GM23338 (cell line): ENCODE measurements at regions not wholly inside any gene's neighbourhood (a gene's known extent, or its start where the extent isn't known, plus 50 kb on each side); places are given as distances from the start of the nearest gene placed in this dataset.

Experiments used
- ATAC-seq: fragments of 200-7000 bp; cut with Tn5 transposase; 3 replicates; pipeline ENCODE4 v1.9.1; 2020
- DNase-seq: peaks from one replicate; pipeline ENCODE4 v3.0.0-alpha.2; 2015; ENCODE audit warnings: low spot score
- H2AFZ ChIP-seq: fragments of 200-600 bp; sonication (generic); 2 replicates; pipeline ENCODE4 v1.8.0; 2016; ENCODE audit warnings: antibody characterized with exemption, mild to moderate bottlenecking, moderate library complexity
- H3F3A ChIP-seq: fragments of 200-600 bp; sonication (generic); replicated peaks from 2 replicates; pipeline ENCODE4 v1.8.0; 2017; ENCODE audit warnings: antibody characterized with exemption, mixed run types, low read depth
- H3K27ac ChIP-seq: fragments of 200-600 bp; sonication (generic); 2 replicates; pipeline ENCODE4 v1.6.1; 2016; ENCODE audit warnings: low read depth
- H3K27me3 ChIP-seq: fragments of 200-600 bp; sonication (generic); 2 replicates; pipeline ENCODE4 v1.8.0; 2016; ENCODE audit warnings: mild to moderate bottlenecking, mixed run types, moderate library complexity; ENCODE audit not compliant: insufficient read depth
- H3K36me3 ChIP-seq: fragments of 200-600 bp; sonication (generic); 2 replicates; pipeline ENCODE4 v1.8.0; 2016; ENCODE audit warnings: mild to moderate bottlenecking; ENCODE audit not compliant: insufficient read depth
- H3K4me1 ChIP-seq: fragments of 200-600 bp; sonication (generic); 2 replicates; pipeline ENCODE4 v1.8.0; 2016; ENCODE audit warnings: mild to moderate bottlenecking, moderate library complexity; ENCODE audit not compliant: insufficient read depth
- H3K4me2 ChIP-seq: fragments of 200-600 bp; sonication (generic); 2 replicates; pipeline ENCODE4 v1.7.1; 2017; ENCODE audit warnings: mixed run types
- H3K4me3 ChIP-seq: fragments of 200-600 bp; sonication (generic); 2 replicates; pipeline ENCODE4 v1.6.1; 2016; ENCODE audit warnings: mixed run types
- H3K79me2 ChIP-seq: fragments of 200-600 bp; sonication (generic); replicated peaks from 2 replicates; pipeline ENCODE4 v1.8.0; 2017; ENCODE audit warnings: mild to moderate bottlenecking; ENCODE audit not compliant: insufficient read depth
- H3K9me2 ChIP-seq: fragments of 200-600 bp; sonication (generic); 2 replicates; pipeline ENCODE4 v1.8.0; 2017; ENCODE audit not compliant: insufficient read depth
- H4K20me1 ChIP-seq: fragments of 200-600 bp; sonication (generic); replicated peaks from 2 replicates; pipeline ENCODE4 v1.8.0; 2017; ENCODE audit warnings: mild to moderate bottlenecking; ENCODE audit not compliant: insufficient read depth
- H3K27ac Mint-ChIP-seq: 2 replicates; pipeline ENCODE4 v1.8.0; 2020; ENCODE audit warnings: inconsistent platforms, mild to moderate bottlenecking, moderate library complexity, mixed read lengths
- H3K27me3 Mint-ChIP-seq: 3 replicates; pipeline ENCODE4 v1.8.0; 2022; ENCODE audit warnings: low read depth, mild to moderate bottlenecking, moderate library complexity, mixed read lengths, inconsistent platforms; ENCODE audit not compliant: insufficient read depth, poor library complexity
- H3K36me3 Mint-ChIP-seq: 3 replicates; pipeline ENCODE4 v1.8.0; 2021; ENCODE audit warnings: low read depth, mild to moderate bottlenecking, inconsistent platforms, moderate library complexity, mixed read lengths
- H3K4me1 Mint-ChIP-seq: 3 replicates; pipeline ENCODE4 v1.8.0; 2020; ENCODE audit warnings: mild to moderate bottlenecking, inconsistent platforms, mixed read lengths
- H3K4me3 Mint-ChIP-seq: 3 replicates; pipeline ENCODE4 v1.8.0; 2021; ENCODE audit warnings: moderate library complexity, mild to moderate bottlenecking, inconsistent platforms, mixed read lengths
- H3K9me3 Mint-ChIP-seq: 3 replicates; pipeline ENCODE4 v1.8.0; 2020; ENCODE audit warnings: moderate library complexity, mild to moderate bottlenecking, inconsistent platforms, mixed read lengths
- CREB1 ChIP-seq: fragments of 250-450 bp; sonication (Bioruptor Pico); IDR thresholded peaks from 2 replicates; pipeline ENCODE4 v1.5.0; 2020; ENCODE audit warnings: low read depth, mild to moderate bottlenecking, moderate library complexity
- CTCF ChIP-seq, 2 experiments: fragments of 200-600 bp in 1 of 2; sonication (generic) in 1 of 2; conservative IDR thresholded peaks; 2 replicates each; pipeline versions ENCODE4 v1.5.1 to v1.6.1; 2016 to 2017; ENCODE audit warnings: antibody characterized with exemption in 2 of 2, low read depth in 2 of 2, mild to moderate bottlenecking in 2 of 2, moderate library complexity in 1 of 2
- EZH2 ChIP-seq: fragments of 200-600 bp; sonication (generic); IDR thresholded peaks from one replicate; pipeline ENCODE4 v1.8.0; 2017; ENCODE audit warnings: antibody characterized with exemption, mild to moderate bottlenecking, low read depth; ENCODE audit not compliant: unreplicated experiment
- EZH2phosphoT487 ChIP-seq: fragments of 200-600 bp; sonication (generic); IDR thresholded peaks from one replicate; pipeline ENCODE4 v1.8.1; 2018; ENCODE audit warnings: antibody characterized with exemption; ENCODE audit not compliant: unreplicated experiment
- JUNB ChIP-seq: IDR thresholded peaks from one replicate; pipeline ENCODE4 v1.6.1; 2016; ENCODE audit warnings: antibody characterized with exemption; ENCODE audit not compliant: unreplicated experiment
- NANOG ChIP-seq: IDR thresholded peaks from 2 replicates; pipeline ENCODE4 v1.6.1; 2016; ENCODE audit warnings: antibody characterized with exemption, borderline replicate concordance
- POLR2AphosphoS5 ChIP-seq: IDR thresholded peaks from 2 replicates; pipeline ENCODE4 v1.6.1; 2016; ENCODE audit warnings: antibody characterized with exemption, low read depth
- STAT1 ChIP-seq: IDR thresholded peaks from one replicate; pipeline ENCODE4 v1.6.1; 2016; ENCODE audit warnings: antibody characterized with exemption; ENCODE audit not compliant: unreplicated experiment
- ZNF114 ChIP-seq: fragments of 250-450 bp; sonication (Bioruptor Pico); IDR thresholded peaks from 2 replicates; pipeline ENCODE4 v1.5.0; 2020; ENCODE audit warnings: mild to moderate bottlenecking, moderate library complexity
- ZNF331 ChIP-seq: fragments of 250-450 bp; sonication (Bioruptor Pico); IDR thresholded peaks from 2 replicates; pipeline ENCODE4 v1.5.0; 2020; ENCODE audit warnings: low read depth, mild to moderate bottlenecking, moderate library complexity
- ZNF462 ChIP-seq: fragments of 250-450 bp; sonication (Bioruptor Pico); IDR thresholded peaks from 2 replicates; pipeline ENCODE4 v1.5.0; 2020; ENCODE audit warnings: mild to moderate bottlenecking, moderate library complexity
- TF ChIP-seq, protein P1 (sequence below): IDR thresholded peaks from 2 replicates; pipeline ENCODE4 v1.6.1; 2016; ENCODE audit warnings: antibody characterized with exemption
- TF ChIP-seq, protein P2 (sequence below): IDR thresholded peaks from one replicate; pipeline ENCODE4 v1.6.1; 2018; ENCODE audit warnings: antibody characterized with exemption; ENCODE audit not compliant: unreplicated experiment

DNA sequence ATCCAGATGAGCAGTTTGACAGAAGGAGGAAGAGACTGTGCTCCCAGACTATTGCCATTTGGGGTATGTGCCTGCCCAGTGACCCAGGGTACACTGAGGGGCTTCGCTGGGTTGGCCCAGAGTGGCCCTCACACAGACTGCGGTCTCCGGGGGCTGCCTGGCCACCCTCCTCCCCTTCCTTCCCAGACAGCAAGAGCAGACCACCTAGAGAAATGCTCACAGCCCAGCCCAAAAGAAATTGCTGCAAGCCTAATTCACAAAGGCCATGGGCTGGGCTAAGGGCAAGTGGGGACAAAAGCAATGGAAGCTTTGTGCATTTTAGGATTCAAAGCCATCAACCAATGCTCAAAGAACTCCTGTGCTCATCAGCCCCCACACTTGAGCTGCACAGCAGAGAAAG is 277.6 kb downstream of the CDC5L start:
- Histone ChIP-seq H2AFZ (no peak overlapping the region), H3K79me2 (no peaks in the 10 kb centered on the region), H4K20me1 (no peaks in the 10 kb centered on the region), H3K36me3 (no peaks in the 10 kb centered on the region), H3K4me1 (peaks cover 48% of the 10 kb centered on the region), H3K4me3 (no peak overlapping the region), H3K9me2 (peaks cover 13% of the 10 kb centered on the region), H3K27me3 (no peaks in the 10 kb centered on the region), H3K27ac (no peak overlapping the region), H3K4me2 (no peak overlapping the region), H3F3A (0 out of 2 replicates have a peak, but pooled peaks cover 3% of the 10 kb centered on the region)
- DNase-seq, result no peak
- TF ChIP-seq ZNF331 (CRISPR knock-in tag), result no peak
- TF ChIP-seq ZNF462 (CRISPR knock-in tag), result no peak
- no peak for TF ChIP-seq EZH2
- TF ChIP-seq CREB1 (CRISPR knock-in tag), result no peak
- no peak for TF ChIP-seq EZH2phosphoT487
- TF ChIP-seq POLR2AphosphoS5, result no peak
- no peak for TF ChIP-seq ZNF114
- TF ChIP-seq CTCF (conservative IDR thresholded peaks at IDR 0.05; ENCODE audit: low read depth in 2 of 2), result no peak
- no peak for TF ChIP-seq NANOG
- TF ChIP-seq STAT1, result no peak
- TF ChIP-seq, protein P1, sequence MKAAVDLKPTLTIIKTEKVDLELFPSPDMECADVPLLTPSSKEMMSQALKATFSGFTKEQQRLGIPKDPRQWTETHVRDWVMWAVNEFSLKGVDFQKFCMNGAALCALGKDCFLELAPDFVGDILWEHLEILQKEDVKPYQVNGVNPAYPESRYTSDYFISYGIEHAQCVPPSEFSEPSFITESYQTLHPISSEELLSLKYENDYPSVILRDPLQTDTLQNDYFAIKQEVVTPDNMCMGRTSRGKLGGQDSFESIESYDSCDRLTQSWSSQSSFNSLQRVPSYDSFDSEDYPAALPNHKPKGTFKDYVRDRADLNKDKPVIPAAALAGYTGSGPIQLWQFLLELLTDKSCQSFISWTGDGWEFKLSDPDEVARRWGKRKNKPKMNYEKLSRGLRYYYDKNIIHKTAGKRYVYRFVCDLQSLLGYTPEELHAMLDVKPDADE, result no peak
- TF ChIP-seq, protein P2, sequence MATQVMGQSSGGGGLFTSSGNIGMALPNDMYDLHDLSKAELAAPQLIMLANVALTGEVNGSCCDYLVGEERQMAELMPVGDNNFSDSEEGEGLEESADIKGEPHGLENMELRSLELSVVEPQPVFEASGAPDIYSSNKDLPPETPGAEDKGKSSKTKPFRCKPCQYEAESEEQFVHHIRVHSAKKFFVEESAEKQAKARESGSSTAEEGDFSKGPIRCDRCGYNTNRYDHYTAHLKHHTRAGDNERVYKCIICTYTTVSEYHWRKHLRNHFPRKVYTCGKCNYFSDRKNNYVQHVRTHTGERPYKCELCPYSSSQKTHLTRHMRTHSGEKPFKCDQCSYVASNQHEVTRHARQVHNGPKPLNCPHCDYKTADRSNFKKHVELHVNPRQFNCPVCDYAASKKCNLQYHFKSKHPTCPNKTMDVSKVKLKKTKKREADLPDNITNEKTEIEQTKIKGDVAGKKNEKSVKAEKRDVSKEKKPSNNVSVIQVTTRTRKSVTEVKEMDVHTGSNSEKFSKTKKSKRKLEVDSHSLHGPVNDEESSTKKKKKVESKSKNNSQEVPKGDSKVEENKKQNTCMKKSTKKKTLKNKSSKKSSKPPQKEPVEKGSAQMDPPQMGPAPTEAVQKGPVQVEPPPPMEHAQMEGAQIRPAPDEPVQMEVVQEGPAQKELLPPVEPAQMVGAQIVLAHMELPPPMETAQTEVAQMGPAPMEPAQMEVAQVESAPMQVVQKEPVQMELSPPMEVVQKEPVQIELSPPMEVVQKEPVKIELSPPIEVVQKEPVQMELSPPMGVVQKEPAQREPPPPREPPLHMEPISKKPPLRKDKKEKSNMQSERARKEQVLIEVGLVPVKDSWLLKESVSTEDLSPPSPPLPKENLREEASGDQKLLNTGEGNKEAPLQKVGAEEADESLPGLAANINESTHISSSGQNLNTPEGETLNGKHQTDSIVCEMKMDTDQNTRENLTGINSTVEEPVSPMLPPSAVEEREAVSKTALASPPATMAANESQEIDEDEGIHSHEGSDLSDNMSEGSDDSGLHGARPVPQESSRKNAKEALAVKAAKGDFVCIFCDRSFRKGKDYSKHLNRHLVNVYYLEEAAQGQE, result no peak
- no peak for TF ChIP-seq JUNB
- peaks cover 19% of the 10 kb centered on the region for H3K27me3 Mint-ChIP-seq
- peak overlapping the region; percentile 91 for H3K27ac Mint-ChIP-seq
- peaks cover 78% of the 10 kb centered on the region for H3K4me1 Mint-ChIP-seq
- H3K4me3 Mint-ChIP-seq, result no peak overlapping the region
- ATAC-seq, result no peak
- H3K36me3 Mint-ChIP-seq, result no peaks in the 10 kb centered on the region; the same call in 2 of the 3 replicates
- no peaks in the 10 kb centered on the region; the same call in 2 of the 3 replicates for H3K9me3 Mint-ChIP-seq
